Pancreas (tissue), 10 donors: ENCODE measurements at regions not wholly inside any gene's neighbourhood (a gene's known extent, or its start where the extent isn't known, plus 50 kb on each side); places are given as distances from the start of the nearest gene placed in this dataset.

Experiments
- ATAC-seq, 4 donors: fragments of 200-7000 bp; cut with Tn5 transposase; one replicate each; pipeline versions ENCODE4 v1.8.0 to v1.9.1; 2020; ENCODE audit warnings: mild to moderate bottlenecking in 4 of 4, moderate library complexity in 4 of 4
- DNase-seq, 6 donors: peaks; one replicate each; pipeline ENCODE4 v3.0.0-alpha.2; 2020
- FAIRE-seq: peaks from 2 replicates; lab custom pipeline; 2012; peaks lifted over from hg19 to GRCh38; lab: Jason Lieb, UNC
- H3K27ac ChIP-seq, 4 donors: fragments of 200-600 bp; sonication (generic); 1 replicate in 3 of 4; 2 replicates in 1 of 4; pipeline versions ENCODE4 v1.5.0 to v1.8.0; 2020
- H3K27me3 ChIP-seq, 4 donors: fragments of 200-600 bp; one replicate each; pipeline ENCODE4 v1.8.0; 2021
- H3K36me3 ChIP-seq, 3 donors: fragments of 200-600 bp; sonication (generic) in 1 of 3; one replicate each; pipeline versions ENCODE4 v1.5.0 to v1.8.0; 2020 to 2021
- H3K4me1 ChIP-seq, 3 donors: fragments of 200-600 bp; one replicate each; pipeline ENCODE4 v1.8.0; 2021
- H3K4me3 ChIP-seq, 4 donors: fragments of 200-600 bp; sonication (generic) in 2 of 4; one replicate each; pipeline versions ENCODE4 v1.5.0 to v1.8.0; 2020 to 2021
- H3K9me3 ChIP-seq, 4 donors: fragments of 200-600 bp; one replicate each; pipeline ENCODE4 v1.8.0; 2021
- CTCF ChIP-seq, 4 donors: fragments of 200-600 bp; sonication (generic) in 3 of 4; IDR thresholded peaks; one replicate each; pipeline versions ENCODE4 v1.5.0 to v1.8.0; 2021; ENCODE audit warnings: antibody characterized with exemption in 4 of 4
- WGBS, 2 donors: extraction: QIAGEN DNeasy Blood & Tissue Kit; methylation state at CpG; one replicate each; pipeline ENCODE4 v1.1.7; 2013; 5-methylcytosine and 5-hydroxymethylcytosine counted together
- intact Hi-C, 3 donors: fragments of 100-400 bp; cut with DNase I; formaldehyde crosslinking; loops; one replicate each; pipeline versions ENCODE4 v1.11.1 to v1.14.2; 2022
- donor health status: healthy with polysubstance abuse.
- donor health status: DM: no; HTN: no; CAD: no; lungs with moderate emphysema.
- donor health status: DM: no; HTN: no; CAD: no.
- donor health status: control.
- donor health status: control.
- donor health status: Bipolar disorder and iron deficiency.
- donor health status: DM: yes; HTN: yes; CAD: no.
- donor health status: DM: no; HTN: no; CAD: no.
- donor health status: DM: no; HTN: no; CAD: no.
- donor health status: DM: yes; HTN: yes; CAD: no.

- no peak for FAIRE-seq
- 88 to 89% methylated on average over 1 of the region's 1 CpG for WGBS, 2 donors
- H3K4me1 ChIP-seq, result no peaks in the 10 kb centered on the region
Measured at GRCh38 chr18:43826215-43826614, 548.9 kb upstream of the SYT4 start.

DNA sequence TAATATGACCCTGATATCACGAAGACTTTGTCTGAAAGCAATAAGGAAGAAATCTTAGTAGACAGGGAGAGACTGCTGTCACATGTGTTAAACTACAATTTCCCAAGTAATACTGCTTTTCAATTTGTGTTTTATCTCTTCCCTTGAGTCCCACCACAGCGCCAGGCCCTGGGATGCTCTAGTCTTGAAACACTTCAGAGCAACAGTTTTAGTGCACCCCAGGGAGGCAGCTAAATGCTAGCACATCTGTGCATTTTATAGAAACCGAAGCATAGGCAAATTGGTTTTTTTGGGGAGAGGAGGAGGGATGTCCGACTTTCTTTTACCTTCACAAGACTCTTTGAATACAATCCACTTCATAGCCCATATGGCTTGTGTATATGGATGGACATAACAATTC is 550.0 kb upstream of the SYT4 start:
- intact Hi-C loops, result no loop called here
- no peak for FAIRE-seq

More at GRCh38 chr18:43826215-43826614, 548.9 kb upstream of the SYT4 start:
- no peak for ATAC-seq
- Histone ChIP-seq H3K27ac (no peak overlapping the region), H3K4me3 (no peak overlapping the region), H3K9me3 (no peaks in the 10 kb centered on the region), H3K27me3 (no peaks in the 10 kb centered on the region), H3K36me3 (no peaks in the 10 kb centered on the region)
- no peak for DNase-seq
- TF ChIP-seq CTCF (IDR thresholded peaks at IDR 0.05), result no peak
- intact Hi-C loops, result no loop called here

DNA sequence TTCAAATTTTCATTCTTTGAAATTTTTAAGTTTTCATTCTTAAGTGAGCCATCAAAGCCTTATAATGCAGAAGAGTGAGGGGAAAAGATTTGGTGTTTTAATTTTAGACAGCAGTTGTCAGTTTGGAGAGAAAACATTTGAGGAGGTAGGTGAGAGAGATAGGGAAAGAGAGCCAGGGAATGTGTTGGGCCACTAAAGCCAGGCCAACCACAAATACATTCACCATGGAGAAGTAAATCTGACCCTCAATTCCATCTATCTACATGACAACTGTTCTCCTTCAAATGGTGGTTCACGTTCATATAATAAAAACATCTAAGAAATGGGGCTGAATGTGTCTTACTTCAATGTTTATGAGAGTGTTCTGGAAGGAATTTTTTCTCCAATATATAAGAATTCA is 553.0 kb upstream of the SYT4 start:
- no peaks in the 10 kb centered on the region for H3K4me1 ChIP-seq
- H3K9me3 ChIP-seq, result no peaks in the 10 kb centered on the region
- no peak overlapping the region for H3K4me3 ChIP-seq
- 88 to 89% methylated on average over 1 of the region's 1 CpG for WGBS, 2 donors
- ATAC-seq, result no peak
- intact Hi-C loops, result no loop called here
- no peak for TF ChIP-seq CTCF (IDR thresholded peaks at IDR 0.05)
- no peak for FAIRE-seq
- no peak overlapping the region for H3K27ac ChIP-seq
- DNase-seq, result no peak
- H3K27me3 ChIP-seq, result no peaks in the 10 kb centered on the region
- H3K36me3 ChIP-seq, result no peaks in the 10 kb centered on the region

More for the DNA sequence above, 550.0 kb upstream of the SYT4 start:
- H3K4me3 ChIP-seq, result no peak overlapping the region
- 44 to 62% methylated on average over 4 of the region's 4 CpGs for WGBS, 2 donors
- H3K27me3 ChIP-seq, result no peaks in the 10 kb centered on the region
- H3K4me1 ChIP-seq, result no peaks in the 10 kb centered on the region
- ATAC-seq (no peak), DNase-seq (no peak)
- no peak overlapping the region for H3K27ac ChIP-seq
- no peaks in the 10 kb centered on the region for H3K9me3 ChIP-seq
- no peak for TF ChIP-seq CTCF (IDR thresholded peaks at IDR 0.05)
- no peaks in the 10 kb centered on the region for H3K36me3 ChIP-seq

- Histone ChIP-seq H3K4me3 (no peak overlapping the region), H3K27me3 (no peaks in the 10 kb centered on the region), H3K9me3 (no peaks in the 10 kb centered on the region), H3K4me1 (no peaks in the 10 kb centered on the region), H3K36me3 (no peaks in the 10 kb centered on the region), H3K27ac (no peak overlapping the region)
- TF ChIP-seq CTCF (IDR thresholded peaks at IDR 0.05), result no peak
- FAIRE-seq (no peak), ATAC-seq (no peak), DNase-seq (no peak)
- 85 to 86% methylated on average over 6 of the region's 6 CpGs for WGBS, 2 donors
- intact Hi-C loops, result no loop called here
Measured at GRCh38 chr18:43830947-43831346, 553.7 kb upstream of the SYT4 start.

DNA sequence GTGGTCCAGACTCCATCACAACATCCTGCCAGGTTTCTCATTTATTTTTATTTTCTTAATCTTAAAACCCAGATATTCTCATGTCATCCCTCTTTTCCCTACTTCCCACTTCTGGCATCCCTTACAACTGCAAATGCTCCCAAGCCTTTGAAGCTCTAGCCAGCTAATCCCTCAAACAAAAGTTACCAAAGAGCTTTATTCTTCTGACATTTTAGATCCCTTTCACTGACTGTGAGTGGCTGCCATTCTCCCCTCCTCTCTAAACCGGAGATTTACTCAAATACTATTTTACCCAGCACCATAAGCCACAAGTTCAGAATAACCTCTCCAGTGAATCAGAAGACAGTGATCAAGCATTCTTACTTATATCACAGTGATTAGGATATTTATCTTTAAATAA is 569.0 kb upstream of the SYT4 start:
- no peaks in the 10 kb centered on the region for H3K9me3 ChIP-seq
- DNase-seq (no peak), FAIRE-seq (no peak), ATAC-seq (no peak)
- no peaks in the 10 kb centered on the region for H3K4me1 ChIP-seq
- WGBS, 2 donors, result 42 to 73% methylated on average over 1 of the region's 1 CpG
- intact Hi-C loops, result no loop called here
- no peak overlapping the region for H3K4me3 ChIP-seq
- H3K36me3 ChIP-seq, result no peaks in the 10 kb centered on the region
- no peaks in the 10 kb centered on the region for H3K27me3 ChIP-seq
- H3K27ac ChIP-seq, result no peak overlapping the region
- TF ChIP-seq CTCF (IDR thresholded peaks at IDR 0.05), result no peak
